ENCODE measurements at regions not wholly inside any gene's neighbourhood (a gene's known extent, or its start where the extent isn't known, plus 50 kb on each side); places are given as distances from the start of the nearest gene placed in this dataset.

- Histone ChIP-seq H3K9me3 (no peaks in the 10 kb centered on the region), H3K36me3 (no peaks in the 10 kb centered on the region), H3K4me1 (no peaks in the 10 kb centered on the region), H3K9ac (ENCODE audit: low read depth in 2 of 2, low read length in 2 of 2) (no peak overlapping the region), H3K27me3 (no peaks in the 10 kb centered on the region), H3K4me3 (no peak overlapping the region), H3K27ac (no peak overlapping the region)
- intact Hi-C loops (cut with DNase I) = no loop called here
- TF ChIP-seq CTCF (IDR thresholded peaks at IDR 0.05) = no peak
- no peak for DNase-seq
Observed at GRCh38 chr15:45980366-45980765, 345.5 kb downstream of the SQOR start.

GRCh38 chr15:45981625-45982024 lies 346.8 kb downstream of the SQOR start:
- no peaks in the 10 kb centered on the region for H3K36me3 ChIP-seq
- no peaks in the 10 kb centered on the region for H3K27me3 ChIP-seq
- H3K9me3 ChIP-seq = no peaks in the 10 kb centered on the region
- H3K9ac ChIP-seq (ENCODE audit: low read depth in 2 of 2, low read length in 2 of 2) = no peak overlapping the region
- H3K4me3 ChIP-seq = no peak overlapping the region
- no peak for DNase-seq
- no peak overlapping the region for H3K27ac ChIP-seq
- no peaks in the 10 kb centered on the region for H3K4me1 ChIP-seq
- no peak for TF ChIP-seq CTCF (IDR thresholded peaks at IDR 0.05)
- intact Hi-C loops (cut with DNase I) = no loop called here

GRCh38 chr15:45991863-45992262 lies 357.0 kb downstream of the SQOR start:
- peak; percentile 22 for DNase-seq
- Histone ChIP-seq H3K9ac (ENCODE audit: low read depth in 2 of 2, low read length in 2 of 2) (no peak overlapping the region), H3K9me3 (no peaks in the 10 kb centered on the region), H3K4me3 (no peak overlapping the region), H3K36me3 (no peaks in the 10 kb centered on the region), H3K4me1 (no peaks in the 10 kb centered on the region), H3K27ac (no peak overlapping the region), H3K27me3 (no peaks in the 10 kb centered on the region)
- intact Hi-C loops (cut with DNase I) = no loop called here
- no peak for TF ChIP-seq CTCF (IDR thresholded peaks at IDR 0.05)

- Histone ChIP-seq H3K36me3 (no peaks in the 10 kb centered on the region), H3K9me3 (no peaks in the 10 kb centered on the region), H3K4me3 (no peak overlapping the region), H3K27me3 (no peaks in the 10 kb centered on the region), H3K9ac (ENCODE audit: low read depth in 2 of 2, low read length in 2 of 2) (no peak overlapping the region), H3K4me1 (no peaks in the 10 kb centered on the region), H3K27ac (no peak overlapping the region)
- intact Hi-C loops (cut with DNase I) = no loop called here
- DNase-seq = no peak
- no peak for TF ChIP-seq CTCF (IDR thresholded peaks at IDR 0.05)
Observed at GRCh38 chr15:45993072-45993471, 358.2 kb downstream of the SQOR start.

GRCh38 chr15:45993508-45993907 lies 358.7 kb downstream of the SQOR start:
- H3K9me3 ChIP-seq = no peaks in the 10 kb centered on the region
- no peak overlapping the region for H3K9ac ChIP-seq (ENCODE audit: low read depth in 2 of 2, low read length in 2 of 2)
- no peaks in the 10 kb centered on the region for H3K36me3 ChIP-seq
- no peaks in the 10 kb centered on the region for H3K4me1 ChIP-seq
- intact Hi-C loops (cut with DNase I) = no loop called here
- H3K27me3 ChIP-seq = no peaks in the 10 kb centered on the region
- H3K27ac ChIP-seq = no peak overlapping the region
- DNase-seq = no peak
- H3K4me3 ChIP-seq = no peak overlapping the region
- TF ChIP-seq CTCF (IDR thresholded peaks at IDR 0.05) = no peak

GRCh38 chr15:45995800-45996199 lies 361.0 kb downstream of the SQOR start:
- no peak for TF ChIP-seq CTCF (IDR thresholded peaks at IDR 0.05)
- no peaks in the 10 kb centered on the region for H3K4me1 ChIP-seq
- H3K27me3 ChIP-seq = no peaks in the 10 kb centered on the region
- H3K27ac ChIP-seq = no peak overlapping the region
- no peaks in the 10 kb centered on the region for H3K9me3 ChIP-seq
- intact Hi-C loops (cut with DNase I) = no loop called here
- H3K4me3 ChIP-seq = no peak overlapping the region
- no peak for DNase-seq
- no peak overlapping the region for H3K9ac ChIP-seq (ENCODE audit: low read depth in 2 of 2, low read length in 2 of 2)
- H3K36me3 ChIP-seq = no peaks in the 10 kb centered on the region

Data from colonic mucosa (tissue), 4 donors.